GM12872 (cell line): ENCODE measurements at regions not wholly inside any gene's neighbourhood (a gene's known extent, or its start where the extent isn't known, plus 50 kb on each side); places are given as distances from the start of the nearest gene placed in this dataset.

ENCODE experiments used
- CTCF ChIP-seq: IDR thresholded peaks from 3 replicates; pipeline ENCODE4 v1.5.1; 2011; ENCODE audit warnings: low read depth, mild to moderate bottlenecking, low read length, moderate library complexity; ENCODE audit not compliant: insufficient read depth

- no peak for TF ChIP-seq CTCF
These were observed 369.9 kb upstream of the NRP1 start for GRCh38 chr10:33704214-33704830.

- TF ChIP-seq CTCF: no peak
These were observed 369.2 kb upstream of the NRP1 start for GRCh38 chr10:33703501-33704213.

DNA sequence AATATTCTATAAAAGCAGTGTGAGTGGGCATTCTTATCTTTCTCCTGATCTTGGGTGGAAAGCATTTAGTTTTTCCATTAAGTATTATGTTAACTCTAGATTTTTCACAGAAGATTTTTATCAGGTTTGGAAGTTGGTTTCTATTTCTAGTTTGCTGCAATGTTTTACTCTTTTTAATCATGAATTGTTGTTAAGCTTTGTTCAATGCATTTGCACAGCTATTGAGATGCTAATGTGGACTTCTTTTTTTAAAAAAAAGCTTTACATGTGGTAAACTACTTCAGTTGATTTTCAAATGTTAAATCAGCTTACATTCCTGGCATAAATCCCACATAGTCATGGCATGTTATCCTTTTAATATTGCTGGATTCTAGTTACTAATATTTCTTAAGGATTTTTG, 363.6 kb upstream of the NRP1 start:
- no peak for TF ChIP-seq CTCF

DNA sequence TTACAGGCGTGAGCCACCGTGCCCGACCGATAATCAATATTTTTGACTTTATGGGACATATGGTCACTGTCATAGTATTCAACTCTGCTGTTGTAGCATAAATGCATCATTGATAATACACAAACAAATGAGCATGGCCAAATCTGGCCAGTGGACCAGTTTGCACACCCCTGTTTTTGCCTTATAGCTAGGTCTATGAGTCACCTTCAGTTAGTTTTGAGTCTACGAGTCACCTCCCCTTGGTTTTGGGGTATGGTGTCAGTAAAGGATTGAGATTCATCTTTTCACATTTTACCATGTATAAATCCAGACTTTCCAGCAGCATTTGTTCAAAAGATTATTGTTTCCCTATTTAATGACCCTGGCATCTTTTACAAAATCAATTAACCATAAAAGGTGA, 362.5 kb upstream of the NRP1 start:
- no peak for TF ChIP-seq CTCF

DNA sequence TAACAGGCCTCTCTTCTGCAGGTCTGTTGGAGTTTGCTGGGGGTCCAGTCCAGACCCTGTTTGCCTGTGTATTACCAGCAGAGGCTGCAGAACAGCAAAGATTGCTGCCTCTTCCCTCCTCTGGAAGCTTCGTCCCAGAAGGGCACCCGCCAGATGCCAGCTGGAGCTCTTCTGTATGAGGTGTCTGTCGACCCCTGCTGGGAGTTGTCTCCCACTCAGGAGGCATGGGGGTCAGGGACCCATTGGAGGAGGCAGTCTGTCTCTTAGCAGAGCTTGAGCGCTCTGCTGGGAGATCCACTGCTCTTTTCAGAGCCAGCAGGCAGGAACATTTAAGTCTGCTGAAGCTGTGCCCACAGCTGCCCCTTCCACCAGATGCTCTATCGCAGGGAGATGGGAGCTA, 361.1 kb upstream of the NRP1 start:
- TF ChIP-seq CTCF: no peak

DNA sequence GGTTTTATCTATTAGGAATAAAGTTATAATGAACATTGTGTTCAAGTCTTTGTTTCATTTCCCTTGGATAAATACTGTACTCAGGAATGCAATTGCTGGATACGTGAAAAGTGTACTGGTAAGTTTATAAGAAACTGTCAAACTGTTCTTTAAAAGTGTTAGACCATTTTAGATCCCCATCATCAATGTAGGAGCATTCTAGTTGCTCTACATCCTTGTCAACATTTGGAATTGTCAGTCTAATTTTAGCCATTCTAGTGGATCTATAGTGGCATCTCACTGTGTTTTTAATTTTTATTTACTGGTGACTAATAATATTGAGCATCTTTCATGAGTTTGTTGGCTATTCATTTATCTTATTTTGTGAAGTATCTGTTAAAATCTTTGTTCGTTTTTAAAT, 354.0 kb upstream of the NRP1 start:
- TF ChIP-seq CTCF: no peak

- TF ChIP-seq CTCF: no peak
These were observed 349.7 kb upstream of the NRP1 start for GRCh38 chr10:33684211-33684611.
